Neural cell (in vitro differentiated cells): ENCODE measurements at regions not wholly inside any gene's neighbourhood (a gene's known extent, or its start where the extent isn't known, plus 50 kb on each side); places are given as distances from the start of the nearest gene placed in this dataset.

Experiments used
- H2AFZ ChIP-seq: fragments of 200-600, 300-800 bp; sonication (generic), shearing (Covaris generic); 2 replicates; pipeline ENCODE4 v1.6.0; 2014; ENCODE audit warnings: low read depth, mild to moderate bottlenecking, antibody characterized with exemption, low read length, moderate library complexity
- H3F3A ChIP-seq: fragments of 200-600 bp; shearing (Covaris generic); 2 replicates; pipeline ENCODE4 v1.6.1; 2016; ENCODE audit warnings: mild to moderate bottlenecking, moderate library complexity, mixed read lengths, antibody characterized with exemption, low read length; ENCODE audit not compliant: insufficient read depth, poor library complexity, severe bottlenecking
- H3K27ac ChIP-seq: fragments of 200-600, 300-800 bp; sonication (generic), shearing (Covaris generic); 2 replicates; pipeline ENCODE4 v1.5.1; 2014; ENCODE audit warnings: mild to moderate bottlenecking, low read length, moderate library complexity
- H3K27me3 ChIP-seq: fragments of 300-800, 200-600 bp; sonication (generic), shearing (Covaris generic); 2 replicates; pipeline ENCODE4 v1.6.0; 2014; ENCODE audit warnings: mild to moderate bottlenecking, low read depth, low read length, moderate library complexity; ENCODE audit not compliant: insufficient read depth
- H3K36me3 ChIP-seq: fragments of 300-800, 200-600 bp; sonication (generic), shearing (Covaris generic); 2 replicates; pipeline ENCODE4 v1.5.1; 2014; ENCODE audit warnings: mild to moderate bottlenecking, antibody characterized with exemption, low read length, moderate library complexity; ENCODE audit not compliant: insufficient read depth
- H3K4me2 ChIP-seq: fragments of 300-800, 200-600 bp; sonication (generic), shearing (Covaris generic); 2 replicates; pipeline ENCODE4 v1.6.0; 2014; ENCODE audit warnings: mild to moderate bottlenecking, low read length
- H3K4me3 ChIP-seq: fragments of 300-800, 200-600 bp; sonication (generic), shearing (Covaris generic); 2 replicates; pipeline ENCODE4 v1.5.1; 2014; ENCODE audit warnings: mild to moderate bottlenecking, low read length, moderate library complexity
- H3K79me2 ChIP-seq: fragments of 200-600 bp; shearing (Covaris generic); replicated peaks from 2 replicates; pipeline ENCODE4 v1.6.0; 2014; ENCODE audit warnings: mild to moderate bottlenecking, low read length, moderate library complexity; ENCODE audit not compliant: insufficient read depth
- H3K9ac ChIP-seq: fragments of 300-800, 200-600 bp; sonication (generic), shearing (Covaris generic); 2 replicates; pipeline ENCODE4 v1.6.1; 2016; ENCODE audit warnings: mild to moderate bottlenecking, low read length, mixed read lengths
- H3K9me2 ChIP-seq: fragments of 200-600 bp; shearing (Covaris generic); 2 replicates; pipeline ENCODE4 v1.6.1; 2016; ENCODE audit warnings: mild to moderate bottlenecking, low read length, mixed read lengths; ENCODE audit not compliant: insufficient read depth
- H3K9me3 ChIP-seq: fragments of 200-600, 300-800 bp; sonication (generic), shearing (Covaris generic); 2 replicates; pipeline ENCODE4 v1.6.1; 2016; ENCODE audit warnings: mild to moderate bottlenecking, mixed run types, low read length, moderate library complexity, mixed read lengths
- H4K20me1 ChIP-seq: fragments of 200-600 bp; shearing (Covaris generic); 2 replicates; pipeline ENCODE4 v1.6.1; 2016; ENCODE audit warnings: mild to moderate bottlenecking, mixed run types; ENCODE audit not compliant: insufficient read depth
- CTCF ChIP-seq: fragments of 450-650 bp; IDR thresholded peaks from 2 replicates; pipeline ENCODE4 v1.5.1; 2014; ENCODE audit warnings: antibody characterized with exemption, mild to moderate bottlenecking, moderate library complexity; ENCODE audit not compliant: poor library complexity, severe bottlenecking
- EP300 ChIP-seq: fragments of 450-650 bp; conservative IDR thresholded peaks from 2 replicates; pipeline ENCODE4 v1.6.1; 2014; ENCODE audit warnings: antibody characterized with exemption, mild to moderate bottlenecking, moderate library complexity; ENCODE audit not compliant: poor library complexity, severe bottlenecking
- EZH2 ChIP-seq: fragments of 200-600, 300-800 bp; shearing (Covaris generic), sonication (generic); IDR thresholded peaks from 2 replicates; pipeline ENCODE4 v1.6.1; 2014; ENCODE audit warnings: antibody characterized with exemption, low read length, borderline replicate concordance, mild to moderate bottlenecking; ENCODE audit not compliant: insufficient read depth, poor library complexity, severe bottlenecking
- MXI1 ChIP-seq: fragments of 450-650 bp; conservative IDR thresholded peaks from 2 replicates; pipeline ENCODE4 v1.6.1; 2014; ENCODE audit warnings: antibody characterized with exemption, mild to moderate bottlenecking; ENCODE audit not compliant: poor library complexity, severe bottlenecking
- POLR2AphosphoS5 ChIP-seq: IDR thresholded peaks from 2 replicates; pipeline ENCODE4 v1.6.1; 2012
- RAD21 ChIP-seq: fragments of 450-650 bp; conservative IDR thresholded peaks from 2 replicates; pipeline ENCODE4 v1.6.1; 2014; ENCODE audit warnings: antibody characterized with exemption, mild to moderate bottlenecking, moderate library complexity
- SMC3 ChIP-seq: fragments of 450-650 bp; conservative IDR thresholded peaks from 2 replicates; pipeline ENCODE4 v1.6.1; 2014; ENCODE audit warnings: antibody characterized with exemption, mild to moderate bottlenecking, moderate library complexity; ENCODE audit not compliant: poor library complexity
- TAF1 ChIP-seq: IDR thresholded peaks from 2 replicates; pipeline ENCODE4 v1.6.1; 2012; ENCODE audit warnings: low read depth
- TF ChIP-seq, protein P1 (sequence below): IDR thresholded peaks from 2 replicates; pipeline ENCODE4 v1.6.1; 2012; ENCODE audit warnings: borderline replicate concordance

- Histone ChIP-seq H3K27me3 (no peaks in the 10 kb centered on the region), H3K27ac (no peak overlapping the region), H3K79me2 (no peaks in the 10 kb centered on the region), H3K4me3 (no peak overlapping the region), H3K9me3 (no peaks in the 10 kb centered on the region), H3K36me3 (no peaks in the 10 kb centered on the region), H2AFZ (no peak overlapping the region), H3F3A (no peaks in the 10 kb centered on the region), H3K4me2 (no peak overlapping the region), H4K20me1 (no peaks in the 10 kb centered on the region), H3K9ac (no peak overlapping the region), H3K9me2 (no peaks in the 10 kb centered on the region)
- no peak for TF ChIP-seq CTCF
- TF ChIP-seq, protein P1, sequence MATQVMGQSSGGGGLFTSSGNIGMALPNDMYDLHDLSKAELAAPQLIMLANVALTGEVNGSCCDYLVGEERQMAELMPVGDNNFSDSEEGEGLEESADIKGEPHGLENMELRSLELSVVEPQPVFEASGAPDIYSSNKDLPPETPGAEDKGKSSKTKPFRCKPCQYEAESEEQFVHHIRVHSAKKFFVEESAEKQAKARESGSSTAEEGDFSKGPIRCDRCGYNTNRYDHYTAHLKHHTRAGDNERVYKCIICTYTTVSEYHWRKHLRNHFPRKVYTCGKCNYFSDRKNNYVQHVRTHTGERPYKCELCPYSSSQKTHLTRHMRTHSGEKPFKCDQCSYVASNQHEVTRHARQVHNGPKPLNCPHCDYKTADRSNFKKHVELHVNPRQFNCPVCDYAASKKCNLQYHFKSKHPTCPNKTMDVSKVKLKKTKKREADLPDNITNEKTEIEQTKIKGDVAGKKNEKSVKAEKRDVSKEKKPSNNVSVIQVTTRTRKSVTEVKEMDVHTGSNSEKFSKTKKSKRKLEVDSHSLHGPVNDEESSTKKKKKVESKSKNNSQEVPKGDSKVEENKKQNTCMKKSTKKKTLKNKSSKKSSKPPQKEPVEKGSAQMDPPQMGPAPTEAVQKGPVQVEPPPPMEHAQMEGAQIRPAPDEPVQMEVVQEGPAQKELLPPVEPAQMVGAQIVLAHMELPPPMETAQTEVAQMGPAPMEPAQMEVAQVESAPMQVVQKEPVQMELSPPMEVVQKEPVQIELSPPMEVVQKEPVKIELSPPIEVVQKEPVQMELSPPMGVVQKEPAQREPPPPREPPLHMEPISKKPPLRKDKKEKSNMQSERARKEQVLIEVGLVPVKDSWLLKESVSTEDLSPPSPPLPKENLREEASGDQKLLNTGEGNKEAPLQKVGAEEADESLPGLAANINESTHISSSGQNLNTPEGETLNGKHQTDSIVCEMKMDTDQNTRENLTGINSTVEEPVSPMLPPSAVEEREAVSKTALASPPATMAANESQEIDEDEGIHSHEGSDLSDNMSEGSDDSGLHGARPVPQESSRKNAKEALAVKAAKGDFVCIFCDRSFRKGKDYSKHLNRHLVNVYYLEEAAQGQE, result no peak
- TF ChIP-seq POLR2AphosphoS5, result no peak
- no peak for TF ChIP-seq SMC3
- no peak for TF ChIP-seq TAF1
- TF ChIP-seq RAD21, result no peak
- no peak for TF ChIP-seq EZH2
Measured at GRCh38 chr5:30152431-30152830, 1041.1 kb upstream of the CDH6 start.

DNA sequence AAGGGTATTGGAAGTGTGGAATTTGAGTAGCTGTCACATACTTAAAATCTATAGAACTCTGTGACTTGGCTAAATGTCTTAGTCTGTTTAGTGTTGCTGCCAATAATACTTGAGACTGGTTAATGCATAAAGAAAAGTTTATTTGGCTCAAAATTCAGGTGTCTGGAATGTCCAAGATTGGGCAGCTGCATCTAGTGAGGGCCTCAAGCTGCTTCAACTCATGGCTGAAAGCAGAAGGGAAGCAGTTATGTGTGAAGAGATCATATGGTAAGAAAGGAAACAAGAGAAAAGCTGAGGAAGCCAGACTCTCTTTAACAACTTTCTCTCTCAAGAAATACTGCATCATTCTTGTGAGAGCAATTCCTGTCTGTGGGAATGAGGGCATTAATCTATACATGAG is 1043.3 kb upstream of the CDH6 start:
- no peaks in the 10 kb centered on the region for H4K20me1 ChIP-seq
- no peak overlapping the region for H3K4me2 ChIP-seq
- no peak for TF ChIP-seq TAF1
- H3K4me3 ChIP-seq, result no peak overlapping the region
- H3K79me2 ChIP-seq, result no peaks in the 10 kb centered on the region
- no peaks in the 10 kb centered on the region for H3K9me2 ChIP-seq
- no peak overlapping the region for H3K27ac ChIP-seq
- no peaks in the 10 kb centered on the region for H3K36me3 ChIP-seq
- H3K27me3 ChIP-seq, result no peaks in the 10 kb centered on the region
- no peaks in the 10 kb centered on the region for H3K9me3 ChIP-seq
- H3K9ac ChIP-seq, result no peak overlapping the region
- no peaks in the 10 kb centered on the region for H3F3A ChIP-seq
- no peak overlapping the region for H2AFZ ChIP-seq

GRCh38 chr5:30149526-30149925 is 1044.0 kb upstream of the CDH6 start:
- Histone ChIP-seq H3K9ac (no peak overlapping the region), H3F3A (no peaks in the 10 kb centered on the region), H3K36me3 (no peaks in the 10 kb centered on the region), H3K9me2 (no peaks in the 10 kb centered on the region), H2AFZ (no peak overlapping the region), H3K27me3 (no peaks in the 10 kb centered on the region), H3K79me2 (no peaks in the 10 kb centered on the region), H4K20me1 (no peaks in the 10 kb centered on the region), H3K27ac (no peak overlapping the region), H3K4me2 (no peak overlapping the region), H3K4me3 (no peak overlapping the region), H3K9me3 (no peaks in the 10 kb centered on the region)
- TF ChIP-seq MXI1 (no peak), EP300 (no peak), EZH2 (no peak), RAD21 (no peak), TAF1 (no peak), CTCF (no peak), POLR2AphosphoS5 (no peak), SMC3 (no peak)
- TF ChIP-seq, protein P1, result no peak
